Activated naive CD4-positive, alpha-beta T cell treated with anti-CD3 and anti-CD28 coated beads, Interleukin-2, amount 10 ng/mL, durations not matched to agents 7 days and 5 days (primary cell): ENCODE measurements at regions not wholly inside any gene's neighbourhood (a gene's known extent, or its start where the extent isn't known, plus 50 kb on each side); places are given as distances from the start of the nearest gene placed in this dataset.

Experiments used
- CTCF ChIA-PET: fragments of 350-600 bp; sonication (Branson Sonifier 250); formaldehyde crosslinking; loops from one replicate; lab custom pipeline; 2021; ENCODE audit warnings: antibody characterized with exemption; lab: Charles Lee
- DNase-seq: peaks from one replicate; pipeline ENCODE4 v3.0.0-alpha.2; 2020
- H3K27ac Mint-ChIP-seq: one replicate; pipeline ENCODE4 v1.8.0; 2021; ENCODE audit warnings: mild to moderate bottlenecking, moderate library complexity, mixed read lengths
- H3K27me3 Mint-ChIP-seq: one replicate; pipeline ENCODE4 v1.8.0; 2021; ENCODE audit warnings: mild to moderate bottlenecking, mixed read lengths
- H3K36me3 Mint-ChIP-seq: one replicate; pipeline ENCODE4 v1.8.0; 2021; ENCODE audit warnings: mixed read lengths
- H3K4me1 Mint-ChIP-seq: one replicate; pipeline ENCODE4 v1.8.0; 2021; ENCODE audit warnings: mixed read lengths
- H3K4me3 Mint-ChIP-seq: one replicate; pipeline ENCODE4 v1.8.0; 2021; ENCODE audit warnings: mild to moderate bottlenecking, moderate library complexity, mixed read lengths
- H3K9me3 Mint-ChIP-seq: one replicate; pipeline ENCODE4 v1.8.0; 2021; ENCODE audit warnings: mixed read lengths

- Mint-ChIP-seq H3K4me1 (peaks cover 5% of the 10 kb centered on the region), H3K27ac (no peak overlapping the region), H3K36me3 (no peaks in the 10 kb centered on the region), H3K27me3 (peaks cover 7% of the 10 kb centered on the region), H3K9me3 (peaks cover 7% of the 10 kb centered on the region), H3K4me3 (no peak overlapping the region)
- CTCF ChIA-PET, result no interaction called here
- DNase-seq, result no peak
These were observed 180.5 kb upstream of the RBPJ start for GRCh38 chr4:26140150-26140898.

GRCh38 chr4:26141051-26141721, 179.6 kb upstream of the RBPJ start:
- H3K27me3 Mint-ChIP-seq, result peaks cover 7% of the 10 kb centered on the region
- H3K4me3 Mint-ChIP-seq, result no peak overlapping the region

GRCh38 chr4:26141911-26142638, 178.7 kb upstream of the RBPJ start:
- Mint-ChIP-seq H3K27ac (no peak overlapping the region), H3K4me3 (no peak overlapping the region), H3K27me3 (peaks cover 7% of the 10 kb centered on the region), H3K36me3 (no peaks in the 10 kb centered on the region), H3K4me1 (peaks cover 5% of the 10 kb centered on the region), H3K9me3 (peaks cover 2% of the 10 kb centered on the region)
- DNase-seq, result no peak
- CTCF ChIA-PET, result interaction anchor here (1.0 kb wide), 1 partner anchor 33 kb away, joined by 4 read pairs; no protein-coding TSS in a partner anchor

More at GRCh38 chr4:26141051-26141721, 179.6 kb upstream of the RBPJ start:
- DNase-seq, result no peak
- Mint-ChIP-seq H3K36me3 (no peaks in the 10 kb centered on the region), H3K4me1 (peaks cover 5% of the 10 kb centered on the region), H3K9me3 (peaks cover 2% of the 10 kb centered on the region), H3K27ac (no peak overlapping the region)
- CTCF ChIA-PET, result no interaction called here

GRCh38 chr4:26144526-26145155, 176.2 kb upstream of the RBPJ start:
- no peaks in the 10 kb centered on the region for H3K36me3 Mint-ChIP-seq
- no peak overlapping the region for H3K27ac Mint-ChIP-seq
- DNase-seq, result no peak
- peaks cover 5% of the 10 kb centered on the region for H3K4me1 Mint-ChIP-seq
- peaks cover 4% of the 10 kb centered on the region for H3K9me3 Mint-ChIP-seq
- H3K4me3 Mint-ChIP-seq, result no peak overlapping the region
- CTCF ChIA-PET, result interaction anchor here (0.7 kb wide), 1 partner anchor 51 kb away, joined by 3 read pairs; no protein-coding TSS in a partner anchor
- H3K27me3 Mint-ChIP-seq, result peaks cover 11% of the 10 kb centered on the region

- CTCF ChIA-PET, result no interaction called here
- no peak for DNase-seq
- Mint-ChIP-seq H3K9me3 (peaks cover 4% of the 10 kb centered on the region), H3K27ac (no peak overlapping the region), H3K4me1 (peaks cover 5% of the 10 kb centered on the region), H3K36me3 (no peaks in the 10 kb centered on the region), H3K27me3 (peaks cover 11% of the 10 kb centered on the region), H3K4me3 (no peak overlapping the region)
These were observed 175.6 kb upstream of the RBPJ start for GRCh38 chr4:26145212-26145611.

- peaks cover 4% of the 10 kb centered on the region for H3K27me3 Mint-ChIP-seq
- H3K27ac Mint-ChIP-seq, result no peak overlapping the region
- CTCF ChIA-PET, result no interaction called here
- H3K36me3 Mint-ChIP-seq, result no peaks in the 10 kb centered on the region
- peaks cover 2% of the 10 kb centered on the region for H3K9me3 Mint-ChIP-seq
- DNase-seq, result no peak
- no peak overlapping the region for H3K4me3 Mint-ChIP-seq
- peaks cover 5% of the 10 kb centered on the region for H3K4me1 Mint-ChIP-seq
These were observed 171.9 kb upstream of the RBPJ start for GRCh38 chr4:26148927-26149326.

GRCh38 chr4:26150948-26151347, 169.9 kb upstream of the RBPJ start:
- peaks cover 4% of the 10 kb centered on the region for H3K27me3 Mint-ChIP-seq
- peaks cover 2% of the 10 kb centered on the region for H3K9me3 Mint-ChIP-seq
- no peak overlapping the region for H3K4me3 Mint-ChIP-seq
- CTCF ChIA-PET, result no interaction called here
- H3K4me1 Mint-ChIP-seq, result no peaks in the 10 kb centered on the region
- H3K36me3 Mint-ChIP-seq, result no peaks in the 10 kb centered on the region
- no peak overlapping the region for H3K27ac Mint-ChIP-seq
- DNase-seq, result no peak

GRCh38 chr4:26151615-26152014, 169.2 kb upstream of the RBPJ start:
- no peak for DNase-seq
- CTCF ChIA-PET, result no interaction called here

GRCh38 chr4:26152056-26152455, 168.8 kb upstream of the RBPJ start:
- Mint-ChIP-seq H3K4me3 (no peak overlapping the region), H3K27me3 (peaks cover 4% of the 10 kb centered on the region), H3K36me3 (no peaks in the 10 kb centered on the region), H3K9me3 (peaks cover 2% of the 10 kb centered on the region), H3K4me1 (no peaks in the 10 kb centered on the region), H3K27ac (no peak overlapping the region)
- CTCF ChIA-PET, result interaction anchor here (0.8 kb wide), 1 partner anchor 155 kb away, joined by 3 read pairs; no protein-coding TSS in a partner anchor
- no peak for DNase-seq

More at GRCh38 chr4:26151615-26152014, 169.2 kb upstream of the RBPJ start:
- H3K4me1 Mint-ChIP-seq, result no peaks in the 10 kb centered on the region
- H3K9me3 Mint-ChIP-seq, result peaks cover 2% of the 10 kb centered on the region
- peaks cover 4% of the 10 kb centered on the region for H3K27me3 Mint-ChIP-seq
- H3K36me3 Mint-ChIP-seq, result no peaks in the 10 kb centered on the region
- H3K4me3 Mint-ChIP-seq, result no peak overlapping the region
- H3K27ac Mint-ChIP-seq, result no peak overlapping the region

- Mint-ChIP-seq H3K4me1 (peaks cover 11% of the 10 kb centered on the region), H3K27ac (no peak overlapping the region)
- CTCF ChIA-PET, result interaction anchor here (0.5 to 0.6 kb wide), 2 partner anchors 139 to 175 kb away, joined by 3 read pairs; no protein-coding TSS in a partner anchor
These were observed 163.3 kb upstream of the RBPJ start for GRCh38 chr4:26157541-26157940.

GRCh38 chr4:26160591-26160990, 160.2 kb upstream of the RBPJ start:
- CTCF ChIA-PET, result interaction anchor here (1.6 kb wide), 1 partner anchor 16 kb away, joined by 4 read pairs; no protein-coding TSS in a partner anchor
- no peak overlapping the region for H3K4me3 Mint-ChIP-seq
- H3K9me3 Mint-ChIP-seq, result peaks cover 9% of the 10 kb centered on the region
- H3K27ac Mint-ChIP-seq, result no peak overlapping the region
- H3K4me1 Mint-ChIP-seq, result peaks cover 11% of the 10 kb centered on the region
- no peak for DNase-seq
- H3K36me3 Mint-ChIP-seq, result peaks cover 4% of the 10 kb centered on the region
- no peaks in the 10 kb centered on the region for H3K27me3 Mint-ChIP-seq

More at GRCh38 chr4:26157541-26157940, 163.3 kb upstream of the RBPJ start:
- H3K9me3 Mint-ChIP-seq, result peaks cover 9% of the 10 kb centered on the region
- no peak for DNase-seq
- H3K27me3 Mint-ChIP-seq, result no peaks in the 10 kb centered on the region
- no peak overlapping the region for H3K4me3 Mint-ChIP-seq
- peaks cover 4% of the 10 kb centered on the region for H3K36me3 Mint-ChIP-seq

- CTCF ChIA-PET, result interaction anchor here (1.1 to 1.6 kb wide), 2 partner anchors 15 to 86 kb away, joined by 3 to 4 read pairs; no protein-coding TSS in a partner anchor
- H3K9me3 Mint-ChIP-seq, result peaks cover 9% of the 10 kb centered on the region
- no peaks in the 10 kb centered on the region for H3K27me3 Mint-ChIP-seq
- H3K27ac Mint-ChIP-seq, result no peak overlapping the region
- H3K4me1 Mint-ChIP-seq, result peaks cover 11% of the 10 kb centered on the region
- H3K4me3 Mint-ChIP-seq, result no peak overlapping the region
- H3K36me3 Mint-ChIP-seq, result peaks cover 4% of the 10 kb centered on the region
- DNase-seq, result no peak
These were observed 159.6 kb upstream of the RBPJ start for GRCh38 chr4:26161030-26161824.

GRCh38 chr4:26162101-26162500, 158.7 kb upstream of the RBPJ start:
- H3K36me3 Mint-ChIP-seq, result peaks cover 4% of the 10 kb centered on the region
- H3K27ac Mint-ChIP-seq, result no peak overlapping the region

More at GRCh38 chr4:26162101-26162500, 158.7 kb upstream of the RBPJ start:
- no peak overlapping the region for H3K4me3 Mint-ChIP-seq
- peaks cover 9% of the 10 kb centered on the region for H3K9me3 Mint-ChIP-seq
- DNase-seq, result no peak
- no peaks in the 10 kb centered on the region for H3K27me3 Mint-ChIP-seq
- H3K4me1 Mint-ChIP-seq, result peaks cover 11% of the 10 kb centered on the region
- CTCF ChIA-PET, result interaction anchor here (1.1 kb wide), 1 partner anchor 87 kb away, joined by 3 read pairs; no protein-coding TSS in a partner anchor
